GM23338 (cell line): ENCODE measurements at regions not wholly inside any gene's neighbourhood (a gene's known extent, or its start where the extent isn't known, plus 50 kb on each side); places are given as distances from the start of the nearest gene placed in this dataset.

Source experiments
- CTCF ChIP-seq, 2 experiments: fragments of 200-600 bp in 1 of 2; sonication (generic) in 1 of 2; conservative IDR thresholded peaks; 2 replicates each; pipeline versions ENCODE4 v1.5.1 to v1.6.1; 2016 to 2017; ENCODE audit warnings: antibody characterized with exemption in 2 of 2, low read depth in 2 of 2, mild to moderate bottlenecking in 2 of 2, moderate library complexity in 1 of 2
- EZH2phosphoT487 ChIP-seq: fragments of 200-600 bp; sonication (generic); IDR thresholded peaks from one replicate; pipeline ENCODE4 v1.8.1; 2018; ENCODE audit warnings: antibody characterized with exemption; ENCODE audit not compliant: unreplicated experiment

GRCh38 chr2:238606311-238606710 is 179.6 kb downstream of the ASB1 start:
- TF ChIP-seq EZH2phosphoT487: no peak
- TF ChIP-seq CTCF (conservative IDR thresholded peaks at IDR 0.05; ENCODE audit: low read depth in 2 of 2): no peak
